ENCODE measurements at regions not wholly inside any gene's neighbourhood (a gene's known extent, or its start where the extent isn't known, plus 50 kb on each side); places are given as distances from the start of the nearest gene placed in this dataset.

- no peak for TF ChIP-seq CTCF (IDR thresholded peaks at IDR 0.05)
- Histone ChIP-seq H3K9me3 (no peaks in the 10 kb centered on the region), H3K36me3 (no peaks in the 10 kb centered on the region), H3K27ac (no peak overlapping the region), H3K4me3 (no peak overlapping the region), H3K4me1 (no peaks in the 10 kb centered on the region), H3K27me3 (no peaks in the 10 kb centered on the region)
- no peak for DNase-seq
- 45 to 58% (median 53%) methylated on average over 2 of the region's 2 CpGs for WGBS, 4 donors
- ATAC-seq: no peak
- intact Hi-C loops (cut with DNase I): no loop called here
These were observed 416.7 kb upstream of the TEX13C start for GRCh38 chrX:124902953-124903352.

- TF ChIP-seq POLR2A (IDR thresholded peaks at IDR 0.05): no peak
- no peak for TF ChIP-seq CTCF (IDR thresholded peaks at IDR 0.05)
- 46 to 72% (median 59%) methylated on average over 4 of the region's 4 CpGs for WGBS, 4 donors
- ATAC-seq (no peak), DNase-seq (no peak)
- H3K4me3 ChIP-seq: no peak overlapping the region
- H3K27ac ChIP-seq: no peak overlapping the region
- no peaks in the 10 kb centered on the region for H3K4me1 ChIP-seq
- no peaks in the 10 kb centered on the region for H3K27me3 ChIP-seq
- intact Hi-C loops (cut with DNase I): no loop called here
- no peaks in the 10 kb centered on the region for H3K9me3 ChIP-seq
- no peaks in the 10 kb centered on the region for H3K36me3 ChIP-seq
These were observed 409.1 kb upstream of the TEX13C start for GRCh38 chrX:124910611-124911010.

GRCh38 chrX:124917011-124917410, 402.7 kb upstream of the TEX13C start:
- no peaks in the 10 kb centered on the region for H3K4me1 ChIP-seq
- 56 to 86% (median 81%) methylated on average over 2 of the region's 2 CpGs for WGBS, 4 donors
- H3K4me3 ChIP-seq: no peak overlapping the region
- intact Hi-C loops (cut with DNase I): no loop called here
- H3K36me3 ChIP-seq: no peaks in the 10 kb centered on the region
- ATAC-seq: no peak
- H3K9me3 ChIP-seq: no peaks in the 10 kb centered on the region
- no peak for TF ChIP-seq CTCF (IDR thresholded peaks at IDR 0.05)
- TF ChIP-seq POLR2A (IDR thresholded peaks at IDR 0.05): no peak
- H3K27me3 ChIP-seq: no peaks in the 10 kb centered on the region
- H3K27ac ChIP-seq: no peak overlapping the region
- DNase-seq: no peak

GRCh38 chrX:124925681-124926080, 394.0 kb upstream of the TEX13C start:
- H3K27ac ChIP-seq: no peak overlapping the region
- DNase-seq (no peak), ATAC-seq (no peak)
- no peaks in the 10 kb centered on the region for H3K9me3 ChIP-seq
- intact Hi-C loops (cut with DNase I): no loop called here
- H3K36me3 ChIP-seq: no peaks in the 10 kb centered on the region
- no peaks in the 10 kb centered on the region for H3K27me3 ChIP-seq
- no peaks in the 10 kb centered on the region for H3K4me1 ChIP-seq
- no peak overlapping the region for H3K4me3 ChIP-seq
- WGBS, 4 donors: 59 to 93% (median 75%) methylated on average over 1 of the region's 1 CpG
- no peak for TF ChIP-seq POLR2A (IDR thresholded peaks at IDR 0.05)
- no peak for TF ChIP-seq CTCF (IDR thresholded peaks at IDR 0.05)

Measured in heart left ventricle (tissue), 16 donors.